ENCODE measurements at regions not wholly inside any gene's neighbourhood (a gene's known extent, or its start where the extent isn't known, plus 50 kb on each side); places are given as distances from the start of the nearest gene placed in this dataset.

DNA sequence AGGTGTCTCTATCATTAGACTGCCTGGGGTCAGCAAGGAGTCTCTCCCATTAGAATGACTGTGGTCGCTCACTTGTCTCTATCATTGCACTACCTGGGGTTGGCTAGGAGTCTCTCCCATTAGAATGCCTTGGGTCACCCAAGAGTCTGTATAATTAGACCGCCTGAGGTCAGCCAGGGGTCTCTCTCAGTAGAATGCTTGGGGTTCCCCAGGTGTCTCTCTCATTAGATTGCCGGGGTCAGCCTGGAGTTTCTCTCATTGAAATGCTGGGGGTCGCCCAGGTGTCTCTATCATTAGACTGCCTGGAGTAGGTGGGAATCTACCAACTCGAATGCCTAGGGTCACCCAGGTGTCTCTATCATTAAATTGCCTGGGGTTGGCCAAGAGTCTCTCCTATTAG lies 2231.6 kb downstream of the TP53TG3F start:
- TF ChIP-seq, protein P1, sequence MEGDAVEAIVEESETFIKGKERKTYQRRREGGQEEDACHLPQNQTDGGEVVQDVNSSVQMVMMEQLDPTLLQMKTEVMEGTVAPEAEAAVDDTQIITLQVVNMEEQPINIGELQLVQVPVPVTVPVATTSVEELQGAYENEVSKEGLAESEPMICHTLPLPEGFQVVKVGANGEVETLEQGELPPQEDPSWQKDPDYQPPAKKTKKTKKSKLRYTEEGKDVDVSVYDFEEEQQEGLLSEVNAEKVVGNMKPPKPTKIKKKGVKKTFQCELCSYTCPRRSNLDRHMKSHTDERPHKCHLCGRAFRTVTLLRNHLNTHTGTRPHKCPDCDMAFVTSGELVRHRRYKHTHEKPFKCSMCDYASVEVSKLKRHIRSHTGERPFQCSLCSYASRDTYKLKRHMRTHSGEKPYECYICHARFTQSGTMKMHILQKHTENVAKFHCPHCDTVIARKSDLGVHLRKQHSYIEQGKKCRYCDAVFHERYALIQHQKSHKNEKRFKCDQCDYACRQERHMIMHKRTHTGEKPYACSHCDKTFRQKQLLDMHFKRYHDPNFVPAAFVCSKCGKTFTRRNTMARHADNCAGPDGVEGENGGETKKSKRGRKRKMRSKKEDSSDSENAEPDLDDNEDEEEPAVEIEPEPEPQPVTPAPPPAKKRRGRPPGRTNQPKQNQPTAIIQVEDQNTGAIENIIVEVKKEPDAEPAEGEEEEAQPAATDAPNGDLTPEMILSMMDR (conservative IDR thresholded peaks at IDR 0.05): no peak
- no peak for TF ChIP-seq ZFX (IDR thresholded peaks at IDR 0.05)

All from C4-2B (cell line).